ENCODE measurements at regions not wholly inside any gene's neighbourhood (a gene's known extent, or its start where the extent isn't known, plus 50 kb on each side); places are given as distances from the start of the nearest gene placed in this dataset.

DNA sequence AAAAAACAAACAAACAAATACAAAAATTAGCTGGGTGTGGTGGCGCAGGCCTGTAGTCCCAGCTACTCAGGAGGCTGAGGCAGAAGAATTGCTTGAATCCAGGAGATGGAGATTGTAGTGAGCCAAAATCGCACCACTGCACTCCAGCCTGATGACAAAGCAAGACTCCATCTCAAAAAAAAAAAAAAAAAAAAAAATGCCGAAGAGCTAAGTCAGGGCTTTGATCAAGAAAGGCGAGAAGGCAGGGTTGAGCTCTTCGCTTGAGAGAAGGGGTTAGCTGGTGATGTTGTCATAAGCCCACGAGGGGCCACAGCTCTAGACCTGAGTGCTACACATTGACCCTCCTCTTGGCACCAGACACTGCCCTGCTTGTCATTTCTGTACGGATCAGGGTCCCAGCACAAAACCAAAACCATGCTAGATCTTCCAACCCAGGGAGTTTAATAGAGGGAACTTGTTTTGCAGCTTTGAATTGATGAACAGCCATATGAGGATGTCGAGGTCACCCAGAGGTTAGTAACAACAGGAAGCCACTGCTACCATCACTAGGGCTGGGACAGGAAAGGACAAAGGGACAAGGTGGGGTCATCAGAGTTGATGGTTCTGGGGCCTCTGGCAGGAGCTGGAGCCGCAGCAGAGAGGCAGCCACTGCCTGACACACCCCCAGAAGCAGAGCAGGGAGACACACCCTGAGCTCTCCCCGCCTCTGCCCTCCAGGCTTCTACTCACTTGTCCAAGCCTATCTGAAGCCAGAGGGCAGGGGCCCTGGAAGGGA lies 122.7 kb downstream of the SNX5 start:
- Histone ChIP-seq H3K4me1 (ENCODE audit: control insufficient read depth in 5 of 5, insufficient read depth in 5 of 5, low read length in 5 of 5) (peaks cover 0 to 30% (median 18%) of the 10 kb centered on the region in 5 donors), H3K9me3 (ENCODE audit: control insufficient read depth in 4 of 4, insufficient read depth in 3 of 4, low read length in 3 of 4) (no peaks in the 10 kb centered on the region), H3K27ac (ENCODE audit: low read depth in 1 of 2, low read length in 1 of 2) (peak overlapping the region in 1 of 2 donors; percentile 65), H3K9ac (ENCODE audit: insufficient read depth in 1 of 2, low read length in 2 of 2) (no peak overlapping the region), H3K4me3 (no peak overlapping the region), H3K36me3 (ENCODE audit: control insufficient read depth in 4 of 4, insufficient read depth in 4 of 4, low read length in 4 of 4) (no peaks in the 10 kb centered on the region), H3K27me3 (ENCODE audit: control insufficient read depth in 3 of 3, insufficient read depth in 3 of 3, low read length in 2 of 3) (no peaks in the 10 kb centered on the region)
- TF ChIP-seq, protein P1, sequence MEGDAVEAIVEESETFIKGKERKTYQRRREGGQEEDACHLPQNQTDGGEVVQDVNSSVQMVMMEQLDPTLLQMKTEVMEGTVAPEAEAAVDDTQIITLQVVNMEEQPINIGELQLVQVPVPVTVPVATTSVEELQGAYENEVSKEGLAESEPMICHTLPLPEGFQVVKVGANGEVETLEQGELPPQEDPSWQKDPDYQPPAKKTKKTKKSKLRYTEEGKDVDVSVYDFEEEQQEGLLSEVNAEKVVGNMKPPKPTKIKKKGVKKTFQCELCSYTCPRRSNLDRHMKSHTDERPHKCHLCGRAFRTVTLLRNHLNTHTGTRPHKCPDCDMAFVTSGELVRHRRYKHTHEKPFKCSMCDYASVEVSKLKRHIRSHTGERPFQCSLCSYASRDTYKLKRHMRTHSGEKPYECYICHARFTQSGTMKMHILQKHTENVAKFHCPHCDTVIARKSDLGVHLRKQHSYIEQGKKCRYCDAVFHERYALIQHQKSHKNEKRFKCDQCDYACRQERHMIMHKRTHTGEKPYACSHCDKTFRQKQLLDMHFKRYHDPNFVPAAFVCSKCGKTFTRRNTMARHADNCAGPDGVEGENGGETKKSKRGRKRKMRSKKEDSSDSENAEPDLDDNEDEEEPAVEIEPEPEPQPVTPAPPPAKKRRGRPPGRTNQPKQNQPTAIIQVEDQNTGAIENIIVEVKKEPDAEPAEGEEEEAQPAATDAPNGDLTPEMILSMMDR (IDR thresholded peaks at IDR 0.05; ENCODE audit: control extremely low read depth, extremely low read depth): no peak
- peak in 1 of 3 donors; percentile 71 for DNase-seq
- WGBS, 2 donors: 68 to 75% methylated on average over 10 of the region's 10 CpGs
- no peak for ATAC-seq (ENCODE audit: insufficient read depth, low FRiP score)

DNA sequence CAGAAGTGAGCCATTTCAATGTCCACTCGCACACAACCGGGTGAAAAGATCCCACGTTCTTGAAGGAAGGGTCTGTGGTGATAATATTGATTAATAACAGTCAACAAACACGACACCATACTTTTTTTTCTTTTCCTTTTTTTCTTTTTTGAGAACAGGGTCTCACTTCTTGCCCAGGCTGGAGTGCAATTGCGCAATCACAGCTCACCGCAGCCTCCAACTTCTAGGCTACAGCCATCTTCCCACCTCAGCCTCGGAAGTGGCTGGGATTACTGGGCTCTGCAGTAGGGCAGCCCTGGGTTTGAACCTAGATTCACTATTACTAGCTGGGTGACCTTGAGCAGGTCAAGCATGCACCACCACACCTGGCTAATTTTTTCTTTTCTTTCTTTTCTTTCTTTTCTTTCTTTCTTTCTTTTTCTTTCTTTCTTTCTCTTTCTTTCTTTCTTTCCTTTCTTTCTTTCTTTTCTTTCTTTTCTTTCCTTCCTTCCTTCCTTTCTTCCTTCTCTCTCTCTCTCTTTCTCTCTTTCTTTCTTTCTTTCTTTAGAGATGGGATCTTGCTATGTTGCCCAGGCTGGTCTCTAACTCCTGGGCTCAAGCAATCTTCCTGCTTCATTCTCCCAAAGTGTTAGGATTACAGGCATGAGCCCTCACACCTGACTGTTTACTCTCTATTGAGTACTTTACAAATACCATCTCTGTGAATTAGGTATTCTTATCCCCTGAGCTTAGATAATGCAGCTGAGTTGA lies 123.9 kb downstream of the SNX5 start:
- TF ChIP-seq, protein P1 (IDR thresholded peaks at IDR 0.05; ENCODE audit: control extremely low read depth, extremely low read depth): no peak
- WGBS, 2 donors: 59 to 76% methylated on average over 7 of the region's 7 CpGs
- no peak overlapping the region for H3K27ac ChIP-seq (ENCODE audit: low read depth in 1 of 2, low read length in 1 of 2)

GRCh38 chr20:17844133-17844429 lies 124.5 kb downstream of the SNX5 start:
- DNase-seq: no peak
- Histone ChIP-seq H3K9ac (ENCODE audit: insufficient read depth in 1 of 2, low read length in 2 of 2) (no peak overlapping the region), H3K27me3 (ENCODE audit: control insufficient read depth in 3 of 3, insufficient read depth in 3 of 3, low read length in 2 of 3) (no peaks in the 10 kb centered on the region), H3K9me3 (ENCODE audit: control insufficient read depth in 4 of 4, insufficient read depth in 3 of 4, low read length in 3 of 4) (no peaks in the 10 kb centered on the region), H3K36me3 (ENCODE audit: control insufficient read depth in 4 of 4, insufficient read depth in 4 of 4, low read length in 4 of 4) (no peaks in the 10 kb centered on the region), H3K4me1 (ENCODE audit: control insufficient read depth in 5 of 5, insufficient read depth in 5 of 5, low read length in 5 of 5) (peaks cover 0 to 30% (median 15%) of the 10 kb centered on the region in 5 donors), H3K27ac (ENCODE audit: low read depth in 1 of 2, low read length in 1 of 2) (peak overlapping the region in 1 of 2 donors; percentile 88), H3K4me3 (no peak overlapping the region)
- 96 to 100% methylated on average over 1 of the region's 1 CpG for WGBS, 2 donors
- TF ChIP-seq, protein P1 (IDR thresholded peaks at IDR 0.05; ENCODE audit: control extremely low read depth, extremely low read depth): no peak
- no peak for ATAC-seq (ENCODE audit: insufficient read depth, low FRiP score)

More for the DNA sequence above, 123.9 kb downstream of the SNX5 start:
- Histone ChIP-seq H3K4me3 (no peak overlapping the region), H3K27me3 (ENCODE audit: control insufficient read depth in 3 of 3, insufficient read depth in 3 of 3, low read length in 2 of 3) (no peaks in the 10 kb centered on the region), H3K4me1 (ENCODE audit: control insufficient read depth in 5 of 5, insufficient read depth in 5 of 5, low read length in 5 of 5) (peaks cover 0 to 30% (median 15%) of the 10 kb centered on the region in 5 donors), H3K36me3 (ENCODE audit: control insufficient read depth in 4 of 4, insufficient read depth in 4 of 4, low read length in 4 of 4) (no peaks in the 10 kb centered on the region), H3K9me3 (ENCODE audit: control insufficient read depth in 4 of 4, insufficient read depth in 3 of 4, low read length in 3 of 4) (no peaks in the 10 kb centered on the region), H3K9ac (ENCODE audit: insufficient read depth in 1 of 2, low read length in 2 of 2) (no peak overlapping the region)
- DNase-seq: no peak
- no peak for ATAC-seq (ENCODE audit: insufficient read depth, low FRiP score)
